ENCODE measurements at regions not wholly inside any gene's neighbourhood (a gene's known extent, or its start where the extent isn't known, plus 50 kb on each side); places are given as distances from the start of the nearest gene placed in this dataset.

GRCh38 chr13:111589321-111589720, 268.9 kb downstream of the TEX29 start:
- Histone ChIP-seq H3K36me3 (replicated peaks in 1 of 2; ENCODE audit: control insufficient read depth in 1 of 2, insufficient read depth in 2 of 2, low read length in 1 of 2) (no peaks in the 10 kb centered on the region), H3K27ac (ENCODE audit: low read depth in 2 of 2, low read length in 1 of 2) (no peak overlapping the region), H4K20me1 (ENCODE audit: insufficient read depth) (no peaks in the 10 kb centered on the region), H3K79me2 (ENCODE audit: insufficient read depth) (no peaks in the 10 kb centered on the region), H3K4me2 (no peak overlapping the region), H3K4me1 (ENCODE audit: control insufficient read depth in 1 of 2, insufficient read depth in 2 of 2, low read depth in 1 of 2, low read length in 1 of 2) (no peaks in the 10 kb centered on the region), H3K9me3 (no peaks in the 10 kb centered on the region), H2AFZ (ENCODE audit: low read depth) (no peak overlapping the region), H3K27me3 (ENCODE audit: insufficient read depth) (no peaks in the 10 kb centered on the region), H3K4me3 (ENCODE audit: low read depth in 2 of 2, low read length in 1 of 2) (no peak overlapping the region), H3K9me2 (no peaks in the 10 kb centered on the region), H3K9ac (no peak overlapping the region), H3F3A (replicated peaks; ENCODE audit: insufficient read depth) (no peaks in the 10 kb centered on the region)
- no peak for TF ChIP-seq RCOR1 (IDR thresholded peaks at IDR 0.05; ENCODE audit: low read length)
- TF ChIP-seq GATA2 (CRISPR knock-in tag; IDR thresholded peaks at IDR 0.05) = no peak
- no peak for TF ChIP-seq ELF1 (IDR thresholded peaks at IDR 0.05)
- no peak for TF ChIP-seq RAD21 (IDR thresholded peaks at IDR 0.05; ENCODE audit: low read length)
- no peak for TF ChIP-seq MXI1 (IDR thresholded peaks at IDR 0.05; ENCODE audit: low read depth, low read length)
- no peak for TF ChIP-seq NFIC (IDR thresholded peaks at IDR 0.05; ENCODE audit: borderline replicate concordance)
- TF ChIP-seq, protein P1, sequence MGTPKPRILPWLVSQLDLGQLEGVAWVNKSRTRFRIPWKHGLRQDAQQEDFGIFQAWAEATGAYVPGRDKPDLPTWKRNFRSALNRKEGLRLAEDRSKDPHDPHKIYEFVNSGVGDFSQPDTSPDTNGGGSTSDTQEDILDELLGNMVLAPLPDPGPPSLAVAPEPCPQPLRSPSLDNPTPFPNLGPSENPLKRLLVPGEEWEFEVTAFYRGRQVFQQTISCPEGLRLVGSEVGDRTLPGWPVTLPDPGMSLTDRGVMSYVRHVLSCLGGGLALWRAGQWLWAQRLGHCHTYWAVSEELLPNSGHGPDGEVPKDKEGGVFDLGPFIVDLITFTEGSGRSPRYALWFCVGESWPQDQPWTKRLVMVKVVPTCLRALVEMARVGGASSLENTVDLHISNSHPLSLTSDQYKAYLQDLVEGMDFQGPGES (IDR thresholded peaks at IDR 0.05; ENCODE audit: low read depth, low read length) = no peak
- no peak for TF ChIP-seq RXRA (IDR thresholded peaks at IDR 0.05; ENCODE audit: borderline replicate concordance, low read depth)
- TF ChIP-seq REST (IDR thresholded peaks at IDR 0.05; ENCODE audit: low read depth, low read length) = no peak
- no peak for TF ChIP-seq FOXM1 (IDR thresholded peaks at IDR 0.05; ENCODE audit: low read depth)
- no peak for TF ChIP-seq FOSL2 (IDR thresholded peaks at IDR 0.05; ENCODE audit: borderline replicate concordance, low read depth)
- TF ChIP-seq SIN3A (IDR thresholded peaks at IDR 0.05; ENCODE audit: borderline replicate concordance, low read depth, low read length) = no peak
- no peak for TF ChIP-seq EZH2phosphoT487 (IDR thresholded peaks at IDR 0.05; ENCODE audit: borderline replicate concordance, low read depth)
- no peak for TF ChIP-seq YY1 (IDR thresholded peaks at IDR 0.05; ENCODE audit: low read depth)
- 4% methylated on average over 4 of the region's 4 CpGs for WGBS (ENCODE audit: low lambda C conversion rate)
- no peak for DNase-seq
- ChIA-PET POLR2A (no interaction called here), CTCF (no interaction called here)

DNA sequence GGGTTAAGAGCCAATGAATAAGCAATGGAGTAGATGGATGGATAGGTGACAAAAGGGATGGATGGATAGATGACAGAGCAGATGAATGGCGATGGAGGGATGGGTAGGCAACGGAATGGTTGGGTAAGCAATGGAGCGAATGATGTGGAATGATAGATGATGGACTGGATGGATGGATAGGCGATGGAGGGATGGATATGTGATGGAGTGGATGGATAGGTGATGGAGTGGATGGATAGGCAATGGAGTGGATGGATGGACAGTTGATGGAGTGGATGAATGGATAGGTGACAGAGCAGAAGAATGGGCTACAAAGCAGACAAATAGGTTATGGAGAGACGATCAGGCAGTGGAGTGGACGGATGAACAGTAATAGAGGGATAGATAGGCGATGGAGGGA, 269.6 kb downstream of the TEX29 start:
- no peaks in the 10 kb centered on the region for H3K9me3 ChIP-seq
- TF ChIP-seq JUND (IDR thresholded peaks at IDR 0.05) (no peak), RAD21 (IDR thresholded peaks at IDR 0.05; ENCODE audit: low read length) (no peak), PBX3 (IDR thresholded peaks at IDR 0.05) (no peak), SIN3A (IDR thresholded peaks at IDR 0.05; ENCODE audit: borderline replicate concordance, low read depth, low read length) (no peak), RCOR1 (IDR thresholded peaks at IDR 0.05; ENCODE audit: low read length) (no peak), TEAD4 (IDR thresholded peaks at IDR 0.05; ENCODE audit: borderline replicate concordance, insufficient read depth) (no peak), REST (IDR thresholded peaks at IDR 0.05; ENCODE audit: low read depth, low read length) (no peak), GABPA (IDR thresholded peaks at IDR 0.05; ENCODE audit: low read depth) (no peak)

More for the DNA sequence above, 269.6 kb downstream of the TEX29 start:
- POLR2A ChIA-PET = no interaction called here
- H3K4me1 ChIP-seq (ENCODE audit: control insufficient read depth in 1 of 2, insufficient read depth in 2 of 2, low read depth in 1 of 2, low read length in 1 of 2) = no peaks in the 10 kb centered on the region
- CTCF ChIA-PET = no interaction called here
- H3K36me3 ChIP-seq (replicated peaks in 1 of 2; ENCODE audit: control insufficient read depth in 1 of 2, insufficient read depth in 2 of 2, low read length in 1 of 2) = no peaks in the 10 kb centered on the region
- no peaks in the 10 kb centered on the region for H4K20me1 ChIP-seq (ENCODE audit: insufficient read depth)
- DNase-seq = no peak
- WGBS (ENCODE audit: low lambda C conversion rate) = 2% methylated on average over 7 of the region's 7 CpGs
- no peak overlapping the region for H3K9ac ChIP-seq
- H3K27me3 ChIP-seq (ENCODE audit: insufficient read depth) = no peaks in the 10 kb centered on the region
- H3K4me3 ChIP-seq (ENCODE audit: low read depth in 2 of 2, low read length in 1 of 2) = no peak overlapping the region
- no peaks in the 10 kb centered on the region for H3K9me2 ChIP-seq
- no peaks in the 10 kb centered on the region for H3K79me2 ChIP-seq (ENCODE audit: insufficient read depth)
- no peaks in the 10 kb centered on the region for H3F3A ChIP-seq (replicated peaks; ENCODE audit: insufficient read depth)
- H3K27ac ChIP-seq (ENCODE audit: low read depth in 2 of 2, low read length in 1 of 2) = no peak overlapping the region
- H3K4me2 ChIP-seq = no peak overlapping the region
- no peak overlapping the region for H2AFZ ChIP-seq (ENCODE audit: low read depth)

All from SK-N-SH (cell line).